ENCODE measurements at regions not wholly inside any gene's neighbourhood (a gene's known extent, or its start where the extent isn't known, plus 50 kb on each side); places are given as distances from the start of the nearest gene placed in this dataset.

DNA sequence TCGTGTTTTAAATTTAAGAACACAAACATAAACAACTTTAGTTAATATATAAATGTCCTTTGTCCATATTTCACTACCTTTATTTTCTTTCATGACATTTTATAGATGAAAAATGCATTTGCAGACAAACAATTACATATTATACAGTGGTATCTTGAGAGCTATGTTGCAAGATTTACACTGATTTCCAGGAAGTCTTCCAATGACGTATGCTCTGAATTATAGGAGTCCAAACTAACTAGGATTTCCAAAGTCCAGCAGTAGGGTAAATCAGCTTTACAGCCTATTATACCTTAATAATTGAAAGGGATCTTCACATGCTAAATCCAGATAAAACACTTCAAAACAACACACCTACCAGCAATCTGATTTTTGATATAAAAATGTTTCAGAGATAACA lies 69.4 kb downstream of the HYCC1 start (continued):
- TF ChIP-seq, protein P1, sequence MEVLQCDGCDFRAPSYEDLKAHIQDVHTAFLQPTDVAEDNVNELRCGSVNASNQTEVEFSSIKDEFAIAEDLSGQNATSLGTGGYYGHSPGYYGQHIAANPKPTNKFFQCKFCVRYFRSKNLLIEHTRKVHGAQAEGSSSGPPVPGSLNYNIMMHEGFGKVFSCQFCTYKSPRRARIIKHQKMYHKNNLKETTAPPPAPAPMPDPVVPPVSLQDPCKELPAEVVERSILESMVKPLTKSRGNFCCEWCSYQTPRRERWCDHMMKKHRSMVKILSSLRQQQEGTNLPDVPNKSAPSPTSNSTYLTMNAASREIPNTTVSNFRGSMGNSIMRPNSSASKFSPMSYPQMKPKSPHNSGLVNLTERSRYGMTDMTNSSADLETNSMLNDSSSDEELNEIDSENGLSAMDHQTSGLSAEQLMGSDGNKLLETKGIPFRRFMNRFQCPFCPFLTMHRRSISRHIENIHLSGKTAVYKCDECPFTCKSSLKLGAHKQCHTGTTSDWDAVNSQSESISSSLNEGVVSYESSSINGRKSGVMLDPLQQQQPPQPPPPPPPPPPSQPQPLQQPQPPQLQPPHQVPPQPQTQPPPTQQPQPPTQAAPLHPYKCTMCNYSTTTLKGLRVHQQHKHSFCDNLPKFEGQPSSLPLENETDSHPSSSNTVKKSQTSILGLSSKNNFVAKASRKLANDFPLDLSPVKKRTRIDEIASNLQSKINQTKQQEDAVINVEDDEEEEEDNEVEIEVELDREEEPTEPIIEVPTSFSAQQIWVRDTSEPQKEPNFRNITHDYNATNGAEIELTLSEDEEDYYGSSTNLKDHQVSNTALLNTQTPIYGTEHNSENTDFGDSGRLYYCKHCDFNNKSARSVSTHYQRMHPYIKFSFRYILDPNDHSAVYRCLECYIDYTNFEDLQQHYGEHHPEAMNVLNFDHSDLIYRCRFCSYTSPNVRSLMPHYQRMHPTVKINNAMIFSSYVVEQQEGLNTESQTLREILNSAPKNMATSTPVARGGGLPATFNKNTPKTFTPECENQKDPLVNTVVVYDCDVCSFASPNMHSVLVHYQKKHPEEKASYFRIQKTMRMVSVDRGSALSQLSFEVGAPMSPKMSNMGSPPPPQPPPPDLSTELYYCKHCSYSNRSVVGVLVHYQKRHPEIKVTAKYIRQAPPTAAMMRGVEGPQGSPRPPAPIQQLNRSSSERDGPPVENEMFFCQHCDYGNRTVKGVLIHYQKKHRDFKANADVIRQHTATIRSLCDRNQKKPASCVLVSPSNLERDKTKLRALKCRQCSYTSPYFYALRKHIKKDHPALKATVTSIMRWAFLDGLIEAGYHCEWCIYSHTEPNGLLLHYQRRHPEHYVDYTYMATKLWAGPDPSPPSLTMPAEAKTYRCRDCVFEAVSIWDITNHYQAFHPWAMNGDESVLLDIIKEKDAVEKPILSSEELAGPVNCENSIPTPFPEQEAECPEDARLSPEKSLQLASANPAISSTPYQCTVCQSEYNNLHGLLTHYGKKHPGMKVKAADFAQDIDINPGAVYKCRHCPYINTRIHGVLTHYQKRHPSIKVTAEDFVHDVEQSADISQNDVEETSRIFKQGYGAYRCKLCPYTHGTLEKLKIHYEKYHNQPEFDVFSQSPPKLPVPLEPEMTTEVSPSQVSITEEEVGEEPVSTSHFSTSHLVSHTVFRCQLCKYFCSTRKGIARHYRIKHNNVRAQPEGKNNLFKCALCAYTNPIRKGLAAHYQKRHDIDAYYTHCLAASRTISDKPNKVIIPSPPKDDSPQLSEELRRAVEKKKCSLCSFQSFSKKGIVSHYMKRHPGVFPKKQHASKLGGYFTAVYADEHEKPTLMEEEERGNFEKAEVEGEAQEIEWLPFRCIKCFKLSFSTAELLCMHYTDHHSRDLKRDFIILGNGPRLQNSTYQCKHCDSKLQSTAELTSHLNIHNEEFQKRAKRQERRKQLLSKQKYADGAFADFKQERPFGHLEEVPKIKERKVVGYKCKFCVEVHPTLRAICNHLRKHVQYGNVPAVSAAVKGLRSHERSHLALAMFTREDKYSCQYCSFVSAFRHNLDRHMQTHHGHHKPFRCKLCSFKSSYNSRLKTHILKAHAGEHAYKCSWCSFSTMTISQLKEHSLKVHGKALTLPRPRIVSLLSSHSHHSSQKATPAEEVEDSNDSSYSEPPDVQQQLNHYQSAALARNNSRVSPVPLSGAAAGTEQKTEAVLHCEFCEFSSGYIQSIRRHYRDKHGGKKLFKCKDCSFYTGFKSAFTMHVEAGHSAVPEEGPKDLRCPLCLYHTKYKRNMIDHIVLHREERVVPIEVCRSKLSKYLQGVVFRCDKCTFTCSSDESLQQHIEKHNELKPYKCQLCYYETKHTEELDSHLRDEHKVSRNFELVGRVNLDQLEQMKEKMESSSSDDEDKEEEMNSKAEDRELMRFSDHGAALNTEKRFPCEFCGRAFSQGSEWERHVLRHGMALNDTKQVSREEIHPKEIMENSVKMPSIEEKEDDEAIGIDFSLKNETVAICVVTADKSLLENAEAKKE (CRISPR knock-in tag; IDR thresholded peaks at IDR 0.05) = no peak
- no peak for TF ChIP-seq ZNF331 (CRISPR knock-in tag; IDR thresholded peaks at IDR 0.05; ENCODE audit: low read depth)
- TF ChIP-seq STAT1 (IDR thresholded peaks at IDR 0.05; ENCODE audit: unreplicated experiment) = no peak
- no peak for TF ChIP-seq ZNF114 (CRISPR knock-in tag; IDR thresholded peaks at IDR 0.05)
- TF ChIP-seq EZH2 (IDR thresholded peaks at IDR 0.05; ENCODE audit: low read depth, unreplicated experiment) = no peak
- no peak for TF ChIP-seq POLR2AphosphoS5 (IDR thresholded peaks at IDR 0.05; ENCODE audit: low read depth)

DNA sequence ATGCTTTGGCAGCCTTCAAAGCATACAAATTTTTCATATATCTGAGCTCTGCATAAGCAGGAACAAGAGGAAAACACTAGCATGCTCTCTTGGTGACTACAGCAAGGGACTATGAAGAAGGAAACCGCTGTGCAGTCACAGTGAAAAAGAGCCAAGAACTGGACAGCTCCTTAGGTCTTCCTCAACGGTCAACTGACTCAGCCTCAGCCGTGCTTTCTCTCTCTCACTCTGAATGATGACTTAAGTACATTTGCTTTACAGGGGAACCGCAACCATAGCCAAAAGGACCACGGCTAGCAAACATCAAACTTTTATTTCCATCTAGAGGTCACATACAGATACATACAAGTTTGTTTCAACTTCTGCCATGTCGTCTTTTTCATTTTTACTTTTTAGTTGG lies 69.9 kb downstream of the HYCC1 start:
- Mint-ChIP-seq H3K9me3 (no peaks in the 10 kb centered on the region), H3K4me3 (no peak overlapping the region), H3K27me3 (ENCODE audit: insufficient read depth, low read depth, poor library complexity) (no peaks in the 10 kb centered on the region), H3K4me1 (peaks cover 49% of the 10 kb centered on the region), H3K36me3 (ENCODE audit: low read depth) (peaks cover 20% of the 10 kb centered on the region; the same call in 2 of the 3 replicates), H3K27ac (peak overlapping the region; percentile 77)
- DNase-seq (ENCODE audit: low spot score) (peak; percentile 43), ATAC-seq (peak; percentile 61)
- 0 out of 2 replicates have a peak overlapping the region, but pooled peaks have one; percentile 16 for H3K27ac ChIP-seq (ENCODE audit: low read depth)
- H3F3A ChIP-seq (replicated peaks; ENCODE audit: low read depth) = no peaks in the 10 kb centered on the region
- H2AFZ ChIP-seq = no peak overlapping the region
- H3K79me2 ChIP-seq (replicated peaks; ENCODE audit: insufficient read depth) = no peaks in the 10 kb centered on the region
- no peak for TF ChIP-seq STAT1 (IDR thresholded peaks at IDR 0.05; ENCODE audit: unreplicated experiment)
- TF ChIP-seq, protein P2, sequence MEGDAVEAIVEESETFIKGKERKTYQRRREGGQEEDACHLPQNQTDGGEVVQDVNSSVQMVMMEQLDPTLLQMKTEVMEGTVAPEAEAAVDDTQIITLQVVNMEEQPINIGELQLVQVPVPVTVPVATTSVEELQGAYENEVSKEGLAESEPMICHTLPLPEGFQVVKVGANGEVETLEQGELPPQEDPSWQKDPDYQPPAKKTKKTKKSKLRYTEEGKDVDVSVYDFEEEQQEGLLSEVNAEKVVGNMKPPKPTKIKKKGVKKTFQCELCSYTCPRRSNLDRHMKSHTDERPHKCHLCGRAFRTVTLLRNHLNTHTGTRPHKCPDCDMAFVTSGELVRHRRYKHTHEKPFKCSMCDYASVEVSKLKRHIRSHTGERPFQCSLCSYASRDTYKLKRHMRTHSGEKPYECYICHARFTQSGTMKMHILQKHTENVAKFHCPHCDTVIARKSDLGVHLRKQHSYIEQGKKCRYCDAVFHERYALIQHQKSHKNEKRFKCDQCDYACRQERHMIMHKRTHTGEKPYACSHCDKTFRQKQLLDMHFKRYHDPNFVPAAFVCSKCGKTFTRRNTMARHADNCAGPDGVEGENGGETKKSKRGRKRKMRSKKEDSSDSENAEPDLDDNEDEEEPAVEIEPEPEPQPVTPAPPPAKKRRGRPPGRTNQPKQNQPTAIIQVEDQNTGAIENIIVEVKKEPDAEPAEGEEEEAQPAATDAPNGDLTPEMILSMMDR (conservative IDR thresholded peaks at IDR 0.05; ENCODE audit: low read depth in 2 of 2) = no peak
- TF ChIP-seq, protein P3, sequence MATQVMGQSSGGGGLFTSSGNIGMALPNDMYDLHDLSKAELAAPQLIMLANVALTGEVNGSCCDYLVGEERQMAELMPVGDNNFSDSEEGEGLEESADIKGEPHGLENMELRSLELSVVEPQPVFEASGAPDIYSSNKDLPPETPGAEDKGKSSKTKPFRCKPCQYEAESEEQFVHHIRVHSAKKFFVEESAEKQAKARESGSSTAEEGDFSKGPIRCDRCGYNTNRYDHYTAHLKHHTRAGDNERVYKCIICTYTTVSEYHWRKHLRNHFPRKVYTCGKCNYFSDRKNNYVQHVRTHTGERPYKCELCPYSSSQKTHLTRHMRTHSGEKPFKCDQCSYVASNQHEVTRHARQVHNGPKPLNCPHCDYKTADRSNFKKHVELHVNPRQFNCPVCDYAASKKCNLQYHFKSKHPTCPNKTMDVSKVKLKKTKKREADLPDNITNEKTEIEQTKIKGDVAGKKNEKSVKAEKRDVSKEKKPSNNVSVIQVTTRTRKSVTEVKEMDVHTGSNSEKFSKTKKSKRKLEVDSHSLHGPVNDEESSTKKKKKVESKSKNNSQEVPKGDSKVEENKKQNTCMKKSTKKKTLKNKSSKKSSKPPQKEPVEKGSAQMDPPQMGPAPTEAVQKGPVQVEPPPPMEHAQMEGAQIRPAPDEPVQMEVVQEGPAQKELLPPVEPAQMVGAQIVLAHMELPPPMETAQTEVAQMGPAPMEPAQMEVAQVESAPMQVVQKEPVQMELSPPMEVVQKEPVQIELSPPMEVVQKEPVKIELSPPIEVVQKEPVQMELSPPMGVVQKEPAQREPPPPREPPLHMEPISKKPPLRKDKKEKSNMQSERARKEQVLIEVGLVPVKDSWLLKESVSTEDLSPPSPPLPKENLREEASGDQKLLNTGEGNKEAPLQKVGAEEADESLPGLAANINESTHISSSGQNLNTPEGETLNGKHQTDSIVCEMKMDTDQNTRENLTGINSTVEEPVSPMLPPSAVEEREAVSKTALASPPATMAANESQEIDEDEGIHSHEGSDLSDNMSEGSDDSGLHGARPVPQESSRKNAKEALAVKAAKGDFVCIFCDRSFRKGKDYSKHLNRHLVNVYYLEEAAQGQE (IDR thresholded peaks at IDR 0.05; ENCODE audit: unreplicated experiment) = peak; percentile 56
- no peak for TF ChIP-seq JUNB (IDR thresholded peaks at IDR 0.05; ENCODE audit: unreplicated experiment)
- TF ChIP-seq EZH2 (IDR thresholded peaks at IDR 0.05; ENCODE audit: low read depth, unreplicated experiment) = no peak
- no peak for TF ChIP-seq ZNF114 (CRISPR knock-in tag; IDR thresholded peaks at IDR 0.05)
- no peak for TF ChIP-seq CREB1 (CRISPR knock-in tag; IDR thresholded peaks at IDR 0.05; ENCODE audit: low read depth)
- no peaks in the 10 kb centered on the region for H4K20me1 ChIP-seq (replicated peaks; ENCODE audit: insufficient read depth)
- no peaks in the 10 kb centered on the region for H3K36me3 ChIP-seq (ENCODE audit: insufficient read depth)
- H3K9me2 ChIP-seq (ENCODE audit: insufficient read depth) = no peaks in the 10 kb centered on the region
- H3K4me1 ChIP-seq (ENCODE audit: insufficient read depth) = peaks cover 25% of the 10 kb centered on the region
- H3K4me2 ChIP-seq = no peak overlapping the region
- H3K27me3 ChIP-seq (ENCODE audit: insufficient read depth) = no peaks in the 10 kb centered on the region
- H3K4me3 ChIP-seq = no peak overlapping the region
